DMS114 treated with DMSO at 0.1 percent for 48 hours (cell line): ENCODE measurements at regions not wholly inside any gene's neighbourhood (a gene's known extent, or its start where the extent isn't known, plus 50 kb on each side); places are given as distances from the start of the nearest gene placed in this dataset.

Experiments used
- DNase-seq: peaks from one replicate; lab custom pipeline; 2025; ENCODE audit not compliant: unreplicated experiment; lab: John Stamatoyannopoulos, UW

DNA sequence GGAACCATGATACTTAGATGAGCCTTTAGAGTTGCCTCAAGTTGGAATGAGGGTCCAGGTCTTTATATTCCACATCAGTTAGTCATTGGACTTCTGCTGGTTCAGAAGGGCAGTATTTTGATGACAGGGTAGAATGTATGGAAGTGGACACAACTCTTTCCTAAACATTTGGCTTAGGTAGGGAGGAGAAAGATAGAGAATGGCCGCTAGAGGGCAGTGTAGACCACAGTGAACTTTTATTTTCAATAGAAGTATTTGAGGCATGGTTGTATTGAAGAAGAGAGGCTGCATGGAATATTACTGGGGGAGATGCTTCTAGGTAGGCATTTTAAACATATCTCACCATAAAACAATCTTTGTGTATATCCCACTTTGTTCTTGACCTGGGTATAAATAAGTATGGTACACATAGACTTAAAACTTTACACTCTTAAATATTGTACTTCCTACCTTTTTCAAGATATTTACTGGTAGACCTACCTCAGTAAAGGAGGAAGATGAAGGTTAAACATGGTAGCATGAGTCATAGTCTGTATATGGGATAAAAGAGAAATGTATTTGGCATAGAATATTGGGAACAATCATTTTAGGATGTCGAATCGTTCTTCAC lies 497.6 kb upstream of the FAM98A start:
- peak; percentile 25 for DNase-seq

DNA sequence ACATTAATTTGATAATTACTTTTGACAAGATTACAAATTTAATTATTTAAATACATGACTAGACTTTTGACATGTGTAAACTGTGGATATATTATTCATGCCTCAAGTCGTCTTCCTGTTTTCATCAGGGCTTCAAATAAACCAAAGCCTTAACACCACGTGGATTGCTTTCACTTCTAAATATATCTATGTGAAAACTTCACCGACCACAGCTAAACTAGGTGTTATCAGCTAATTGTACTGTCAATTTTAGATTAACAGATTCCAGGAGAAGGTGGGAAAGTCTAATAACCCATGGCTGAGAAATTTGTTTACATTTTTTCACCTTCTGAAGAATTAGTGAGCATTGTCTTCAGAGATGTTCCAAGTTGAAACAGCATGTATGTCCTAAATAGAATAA lies 494.7 kb upstream of the FAM98A start:
- DNase-seq = no peak

DNA sequence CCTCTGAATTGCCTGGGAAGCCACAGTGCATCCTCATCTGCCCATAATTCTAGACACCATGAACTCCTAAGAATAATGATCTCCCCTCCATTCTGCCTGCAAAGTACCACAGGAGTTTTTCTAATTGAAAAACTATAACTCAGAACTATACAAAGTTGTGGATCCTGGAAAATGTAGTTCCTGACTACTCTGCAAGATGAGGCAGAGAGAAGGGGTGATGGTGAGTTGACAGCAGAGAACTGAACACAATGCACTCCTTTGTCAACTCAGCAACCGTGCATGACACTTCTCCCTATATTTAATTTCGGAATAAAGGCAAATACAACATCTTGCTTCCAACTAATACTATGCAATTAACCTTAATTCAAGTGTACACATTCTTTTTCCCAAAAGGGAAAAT lies 471.1 kb upstream of the FAM98A start:
- DNase-seq = no peak

DNA sequence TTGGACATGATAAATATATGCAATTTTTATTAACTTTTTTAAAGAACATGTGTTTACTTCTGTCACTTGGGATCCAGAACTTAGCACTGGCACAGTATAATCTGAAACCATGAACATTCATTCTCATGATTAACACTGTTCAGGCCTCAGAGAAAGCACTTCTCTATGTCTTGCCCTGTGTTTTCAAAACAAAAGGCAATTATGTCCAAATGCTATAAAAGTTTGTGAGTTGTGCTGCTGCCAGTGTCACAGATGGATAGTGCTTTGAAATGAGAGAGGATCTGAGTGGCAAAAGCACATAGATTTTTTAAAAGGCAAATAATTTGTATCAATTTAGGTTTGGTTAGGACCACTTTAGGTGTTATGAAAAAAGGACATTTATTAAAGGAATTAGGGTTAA lies 470.5 kb upstream of the FAM98A start:
- no peak for DNase-seq

DNA sequence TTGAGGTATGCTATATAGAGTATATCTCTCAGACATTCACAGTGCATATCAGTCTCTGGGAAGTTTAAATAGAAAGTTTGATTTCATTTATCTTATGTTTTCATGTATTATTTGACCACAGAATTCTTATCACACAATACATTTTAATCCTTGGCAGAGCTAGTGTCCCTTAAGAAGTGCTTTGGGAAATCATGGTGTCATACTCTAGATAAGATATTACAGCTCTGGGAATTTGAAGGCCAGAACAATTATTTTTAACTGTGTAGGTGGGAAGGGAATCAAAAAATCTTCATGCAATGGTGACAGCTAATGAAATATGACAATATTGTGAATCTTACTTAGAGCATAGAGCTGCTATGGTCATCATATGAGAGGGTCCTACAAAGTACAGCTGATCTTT lies 451.3 kb upstream of the FAM98A start:
- DNase-seq = no peak

DNA sequence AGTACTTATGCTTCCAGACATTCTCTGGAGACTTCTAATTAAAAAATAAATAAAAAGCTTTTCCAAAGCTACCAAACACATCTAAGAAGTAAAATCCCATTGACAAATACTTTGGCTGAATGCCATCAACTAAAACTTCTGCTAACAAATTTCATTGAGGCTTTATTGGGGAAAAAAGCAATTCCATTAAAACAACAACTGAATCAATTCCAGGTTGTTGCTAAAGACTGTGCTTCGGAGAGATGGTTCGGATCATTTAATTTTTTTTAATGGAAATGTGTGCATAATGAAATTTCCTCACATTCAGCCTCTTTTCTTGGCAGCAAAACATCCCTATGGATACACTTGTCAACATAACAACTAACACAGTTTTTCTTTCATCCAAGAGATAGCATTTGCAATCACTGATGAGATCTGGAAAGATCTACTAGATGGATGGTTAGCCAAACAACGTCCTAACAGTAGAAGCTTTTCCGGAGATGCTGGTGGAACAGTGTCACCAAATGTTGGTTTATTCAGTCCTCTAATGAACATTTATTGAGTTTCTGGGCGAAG lies 446.1 kb upstream of the FAM98A start:
- no peak for DNase-seq

DNA sequence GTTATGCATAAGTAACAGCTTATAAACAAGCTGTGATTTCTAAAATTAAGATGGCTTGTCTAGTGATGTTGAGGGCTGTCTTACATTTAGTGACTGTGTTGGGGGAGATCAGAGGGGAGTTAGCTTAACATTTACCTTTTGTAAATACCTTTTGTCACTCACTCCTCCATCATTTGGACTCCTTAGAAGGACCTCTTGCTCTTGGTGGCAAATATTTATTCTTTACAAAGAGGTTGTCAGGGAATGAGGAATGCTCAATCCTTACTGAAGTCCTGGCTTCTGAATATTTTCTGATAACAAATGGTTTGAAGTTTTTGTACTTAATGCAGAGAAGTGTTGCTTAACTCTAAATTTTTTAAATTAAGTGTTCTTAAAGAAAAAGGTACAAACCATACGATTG lies 438.8 kb upstream of the FAM98A start:
- no peak for DNase-seq

DNA sequence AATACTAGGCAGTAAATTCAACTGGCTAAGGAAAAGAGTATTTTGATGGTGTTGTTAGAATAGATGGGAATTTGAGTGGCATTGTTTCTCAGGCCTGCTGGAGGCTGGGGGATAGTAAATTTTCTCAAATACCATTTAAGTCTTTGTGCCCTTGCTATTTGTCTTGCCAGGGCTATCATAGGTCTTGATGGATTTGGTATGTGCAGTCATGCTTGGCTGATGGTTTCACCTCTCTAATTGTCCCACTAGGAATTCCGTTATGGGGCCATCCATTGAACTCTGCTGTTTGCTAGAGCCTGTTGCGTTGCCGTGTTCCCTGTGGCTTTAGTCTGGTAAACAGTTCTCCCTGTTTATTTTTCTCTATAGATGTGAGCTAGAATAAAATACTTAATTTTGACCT lies 438.1 kb upstream of the FAM98A start:
- DNase-seq = no peak

DNA sequence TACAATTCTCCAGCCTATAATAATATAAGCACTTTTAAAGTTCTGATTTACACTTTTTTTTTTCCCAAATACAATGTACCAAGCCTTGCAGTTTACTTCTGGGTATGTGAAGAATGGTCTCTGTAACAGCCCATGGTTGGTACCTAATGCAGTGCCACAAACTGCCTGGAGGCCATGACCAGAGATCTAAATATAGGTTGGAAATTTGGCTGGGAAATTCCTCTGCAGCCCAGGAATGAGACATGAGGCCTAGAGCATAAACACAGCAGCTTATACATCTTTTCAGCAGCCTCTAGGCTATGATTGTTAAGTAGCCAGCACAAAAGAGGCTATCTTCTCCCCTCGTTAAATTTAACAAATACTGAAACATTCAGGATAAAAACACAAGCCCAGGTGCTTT lies 432.0 kb upstream of the FAM98A start:
- no peak for DNase-seq

DNA sequence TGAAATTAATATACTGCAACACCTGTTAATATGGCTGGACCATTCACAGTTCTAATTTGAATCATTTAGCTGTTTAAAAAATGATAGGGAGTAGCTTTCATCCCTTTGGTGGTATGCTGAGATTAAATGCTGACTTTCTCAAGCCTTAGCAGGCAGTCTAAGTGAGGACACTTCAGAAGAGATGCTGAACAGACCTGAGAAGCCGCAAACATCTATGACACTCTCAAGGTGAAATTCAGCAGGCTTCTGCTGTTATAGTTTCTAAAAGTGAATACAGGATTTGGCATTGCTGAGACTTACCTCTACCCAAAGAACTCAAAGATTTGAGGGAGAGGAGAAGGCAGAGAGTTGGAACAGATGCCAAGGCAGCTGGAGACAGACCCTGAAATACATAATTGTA lies 431.2 kb upstream of the FAM98A start:
- no peak for DNase-seq

DNA sequence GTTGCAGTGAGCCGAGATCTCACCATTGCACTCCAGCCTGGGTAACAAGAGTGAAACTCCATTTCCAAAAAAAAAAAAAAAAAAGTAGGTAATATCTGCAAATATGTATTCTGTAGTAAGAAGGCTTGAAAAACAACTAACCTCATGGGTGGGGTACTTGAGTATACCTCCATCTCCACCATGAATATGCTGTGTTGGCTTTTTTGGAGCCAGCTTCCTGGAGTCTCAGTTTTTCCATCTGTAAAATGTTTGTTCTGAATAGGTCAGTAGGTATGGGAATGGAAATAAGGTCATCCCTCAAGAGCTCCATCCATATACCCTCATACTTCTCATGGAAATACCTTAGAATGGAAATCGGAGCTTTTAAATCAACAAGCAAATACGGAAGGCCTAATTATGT lies 430.0 kb upstream of the FAM98A start:
- no peak for DNase-seq

DNA sequence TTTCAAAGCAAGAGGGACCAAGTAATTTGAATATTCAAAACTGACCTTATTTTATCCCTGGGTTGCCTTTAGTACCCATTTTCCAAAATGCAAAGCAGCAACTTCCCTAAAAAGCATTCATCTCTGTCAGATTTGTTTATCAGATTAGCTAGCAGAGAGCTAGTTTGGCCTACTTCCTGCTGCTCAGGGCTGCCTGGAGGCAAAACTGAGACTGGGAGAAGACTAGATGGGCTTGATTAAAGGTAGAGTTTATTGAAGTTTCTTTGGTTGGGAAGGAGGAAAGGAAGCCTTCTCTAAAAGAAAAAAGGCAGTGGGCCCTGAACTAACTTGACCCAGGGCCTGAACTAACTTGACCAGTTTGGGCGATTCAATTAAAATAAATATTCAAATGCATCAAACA lies 426.1 kb upstream of the FAM98A start:
- no peak for DNase-seq

DNA sequence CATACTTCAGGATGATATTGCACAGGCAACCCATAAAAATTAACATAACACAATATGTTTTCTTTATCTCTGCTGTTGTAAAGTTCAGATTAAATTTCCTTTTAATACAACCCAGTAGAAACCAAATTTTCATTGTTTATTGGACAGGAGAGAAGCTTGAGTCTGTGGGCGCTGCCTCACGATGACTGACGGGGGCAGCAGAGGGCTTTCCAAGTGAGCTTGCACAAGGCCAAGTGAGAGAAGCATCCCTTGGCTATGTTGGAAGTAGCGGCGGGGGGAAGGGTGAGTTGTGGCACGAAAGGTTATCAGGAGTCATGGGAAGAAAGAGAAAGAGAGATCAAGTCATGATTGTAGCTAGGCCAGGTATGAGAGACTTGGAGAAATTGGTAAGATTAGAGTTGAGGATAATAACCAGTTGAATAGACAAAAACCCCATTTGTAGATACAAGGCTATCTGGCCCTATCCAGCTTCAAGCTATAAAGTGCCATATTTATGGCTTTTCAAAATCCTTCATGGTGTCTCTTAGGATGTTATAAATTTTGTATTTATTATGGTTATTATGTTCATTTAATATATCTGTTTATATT lies 413.7 kb upstream of the FAM98A start:
- peak; percentile 20 for DNase-seq

DNA sequence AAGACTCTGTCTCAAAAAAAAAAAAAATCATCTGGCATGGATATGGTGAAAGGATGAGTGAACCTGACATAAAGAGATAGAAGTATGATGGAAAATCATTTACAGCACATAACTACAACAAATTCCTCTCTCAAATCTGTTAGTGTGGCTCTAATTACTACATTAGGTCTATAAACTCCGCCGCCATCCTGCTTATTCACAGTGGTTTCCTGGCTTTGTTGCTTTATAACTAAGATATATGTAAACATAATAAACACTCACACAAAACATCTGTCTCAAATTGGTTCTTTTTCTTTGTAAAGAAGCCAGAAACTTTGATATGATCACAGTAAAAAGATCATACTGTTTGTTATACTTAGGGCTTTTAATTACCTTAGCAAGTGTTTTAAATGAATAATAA lies 412.6 kb upstream of the FAM98A start:
- no peak for DNase-seq

DNA sequence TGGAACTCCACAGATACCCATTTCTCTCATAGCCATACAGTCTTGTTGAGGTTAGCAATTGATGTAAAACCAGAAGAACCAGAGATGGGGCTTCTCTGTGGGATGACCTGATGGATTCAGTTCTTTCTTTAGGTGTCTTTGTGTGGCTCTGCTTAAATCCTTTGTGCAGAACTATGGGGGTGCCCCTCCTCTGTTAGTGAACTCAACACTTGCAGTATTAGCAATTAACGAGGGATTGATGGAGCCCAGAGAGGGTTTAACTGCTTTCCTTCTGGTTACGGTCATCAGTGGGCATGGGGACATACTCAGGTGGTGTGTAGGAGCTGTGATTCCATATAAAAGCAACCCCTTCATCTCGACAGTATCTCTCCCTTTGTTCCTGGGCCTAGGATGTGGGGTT lies 406.8 kb upstream of the FAM98A start:
- no peak for DNase-seq

DNA sequence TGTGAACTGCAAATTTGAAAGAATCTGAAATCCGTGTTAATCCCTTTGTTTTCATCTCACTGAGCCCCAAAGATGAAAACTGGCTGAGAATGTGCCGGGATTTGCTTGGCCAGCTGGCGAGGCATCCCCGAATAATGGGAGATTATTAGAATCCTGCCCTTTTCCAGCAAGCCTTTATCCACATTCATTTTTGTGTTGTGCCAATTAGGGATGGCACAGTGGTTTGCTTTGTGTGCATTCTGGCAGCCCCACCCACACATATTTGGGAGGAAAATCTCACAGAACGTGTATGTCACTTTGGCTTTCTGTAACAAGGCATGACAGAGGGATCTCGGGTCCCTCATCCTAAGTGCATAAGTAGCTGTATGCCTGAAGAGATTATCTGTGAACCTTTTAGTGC lies 405.8 kb upstream of the FAM98A start:
- no peak for DNase-seq

DNA sequence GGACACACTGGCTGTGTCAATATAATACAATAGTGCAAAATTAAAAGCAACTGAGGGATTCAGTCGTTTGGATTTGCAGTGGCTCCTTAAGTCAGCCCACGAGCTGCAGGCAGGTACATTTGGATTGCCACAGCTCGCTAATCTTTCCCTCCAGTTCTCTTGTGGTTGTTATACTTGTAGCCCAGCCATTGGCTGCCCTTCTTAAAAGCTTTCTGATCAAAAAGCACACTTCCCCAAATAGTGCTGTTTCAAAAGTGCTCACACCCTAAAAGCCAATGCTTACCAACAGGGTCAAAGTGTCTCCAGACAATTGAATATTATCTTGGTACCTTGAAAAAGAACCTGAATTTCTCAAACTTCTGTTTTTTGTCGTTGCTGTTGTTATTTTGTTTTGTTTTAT lies 404.7 kb upstream of the FAM98A start:
- DNase-seq = no peak

DNA sequence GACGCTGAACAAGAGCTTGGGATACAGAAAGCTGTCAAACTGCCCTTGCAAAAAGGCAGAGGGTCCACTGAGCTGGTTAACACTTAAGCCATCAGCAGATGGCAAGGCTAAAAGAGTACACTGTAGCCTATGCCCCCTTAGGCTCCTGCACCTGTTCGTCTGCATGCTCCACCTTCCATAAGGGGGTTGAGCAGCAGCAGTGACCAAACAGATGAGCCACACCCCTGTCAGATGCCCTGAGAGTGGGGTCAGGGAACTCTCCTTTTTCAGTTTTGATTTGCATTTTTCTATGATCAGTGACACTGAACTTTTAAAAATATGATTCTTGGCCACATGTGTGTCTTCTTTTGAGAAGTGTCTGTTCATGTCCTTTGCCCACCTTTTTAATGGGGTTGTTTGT lies 402.5 kb upstream of the FAM98A start:
- no peak for DNase-seq

DNA sequence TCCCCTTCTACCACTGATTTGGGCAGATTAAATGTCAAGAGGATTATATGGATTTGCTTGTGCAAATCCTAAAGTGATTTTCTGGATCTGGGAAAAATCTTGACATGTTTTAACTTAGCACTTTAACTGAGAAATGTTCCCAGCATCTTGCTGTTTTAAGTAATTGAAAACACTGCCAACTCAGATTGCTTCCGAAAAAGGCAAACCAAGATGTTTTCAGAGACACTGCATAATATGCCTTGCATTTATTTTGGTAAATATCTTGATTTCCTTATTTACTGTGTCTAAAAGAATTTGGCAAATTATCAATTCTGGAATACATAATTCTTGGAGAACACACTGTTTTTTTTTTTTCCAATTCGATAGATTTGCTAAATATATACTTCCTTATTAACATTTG lies 385.0 kb upstream of the FAM98A start:
- no peak for DNase-seq

DNA sequence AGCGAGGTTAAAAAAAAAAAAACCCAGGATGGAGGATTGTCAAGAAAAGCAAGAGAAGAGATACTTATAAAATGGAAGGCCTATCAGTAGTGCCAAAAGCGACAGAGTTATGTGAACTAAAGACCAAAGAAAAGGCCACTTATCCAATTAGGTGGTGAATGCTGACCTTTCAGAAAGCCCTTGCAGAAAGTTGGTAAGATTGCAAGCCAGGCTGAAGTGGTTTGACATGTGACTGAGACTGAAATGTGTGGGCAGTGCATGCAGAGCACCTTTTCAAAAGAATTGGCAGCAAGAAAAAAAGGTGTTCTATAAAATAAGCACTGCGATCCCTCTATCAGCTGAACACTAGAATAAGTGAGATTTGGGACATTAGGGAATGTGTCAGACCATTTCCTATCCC lies 379.4 kb upstream of the FAM98A start:
- DNase-seq = no peak

DNA sequence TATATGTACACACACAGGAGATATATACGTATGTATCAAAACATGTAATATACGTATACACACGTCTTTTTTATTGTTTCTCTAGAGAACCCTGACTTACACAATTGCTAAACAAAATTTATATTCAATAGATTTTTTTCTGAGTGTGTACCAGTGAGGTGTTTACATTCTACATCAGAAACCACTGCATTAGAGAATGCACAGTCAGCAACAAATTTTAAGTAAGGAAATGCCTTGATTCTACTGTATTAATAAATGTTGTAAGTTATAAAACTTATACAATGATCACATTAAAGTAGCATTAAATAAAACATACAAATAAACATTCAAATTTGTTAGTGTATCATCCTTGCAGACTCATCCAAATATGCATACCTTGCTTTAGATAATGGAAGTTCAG lies 376.4 kb upstream of the FAM98A start:
- DNase-seq = no peak

DNA sequence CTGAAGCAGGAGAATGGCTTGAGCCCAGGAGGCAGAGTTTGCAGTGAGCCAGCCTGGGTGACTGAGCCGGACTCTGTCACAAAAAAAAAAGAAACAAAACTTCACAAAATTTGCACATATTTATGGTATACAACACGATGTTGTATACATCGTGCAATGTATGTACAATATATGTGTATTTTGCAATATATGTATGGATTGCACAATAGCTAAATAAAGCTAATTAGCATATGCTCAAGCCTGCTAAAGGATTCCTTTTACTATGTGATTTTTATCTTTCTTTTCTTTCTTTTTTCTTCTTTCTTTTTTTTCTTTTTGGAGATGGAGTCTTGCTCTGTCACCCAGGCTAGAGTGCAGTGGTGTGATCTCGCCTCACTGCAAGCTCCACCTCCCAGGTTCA lies 368.0 kb upstream of the FAM98A start:
- DNase-seq = no peak

DNA sequence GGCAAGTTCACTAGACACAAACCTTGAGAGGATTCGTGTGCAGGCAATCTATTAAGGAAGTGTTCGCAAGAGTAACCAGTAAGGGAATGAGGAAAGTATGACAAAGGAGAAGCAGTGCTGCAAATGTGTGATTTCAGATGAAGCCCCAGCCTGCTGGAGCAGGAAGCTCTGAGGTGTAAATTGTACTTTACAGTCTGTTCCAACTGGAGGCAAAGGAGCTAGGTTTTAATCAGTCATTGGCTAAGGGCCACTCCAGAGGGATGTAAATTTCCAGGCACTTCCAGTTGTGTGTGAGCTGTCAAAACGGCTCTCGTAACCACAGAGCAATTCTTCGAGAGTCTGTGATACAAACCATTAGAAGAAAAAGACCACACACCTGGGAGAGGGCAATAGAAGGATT lies 359.5 kb upstream of the FAM98A start:
- no peak for DNase-seq
